Endothelial cell of umbilical vein (primary cell): ENCODE measurements at regions not wholly inside any gene's neighbourhood (a gene's known extent, or its start where the extent isn't known, plus 50 kb on each side); places are given as distances from the start of the nearest gene placed in this dataset.

Experiments used
- EZH2 ChIP-seq: IDR thresholded peaks from 2 replicates; pipeline ENCODE4 v1.6.1; 2012; ENCODE audit warnings: borderline replicate concordance, low read depth, mild to moderate bottlenecking, moderate library complexity, low read length, inconsistent platforms; ENCODE audit not compliant: severe bottlenecking
- GATA2 ChIP-seq: IDR thresholded peaks from 2 replicates; pipeline ENCODE4 v1.7.0; 2011; ENCODE audit warnings: low read depth, mild to moderate bottlenecking, moderate library complexity, mixed read lengths, low read length; ENCODE audit not compliant: insufficient read length, insufficient read depth
- JUN ChIP-seq: IDR thresholded peaks from 2 replicates; pipeline ENCODE4 v1.6.1; 2011; ENCODE audit warnings: borderline replicate concordance, low read depth; ENCODE audit not compliant: insufficient read length, insufficient read depth
- MYC ChIP-seq: IDR thresholded peaks from one replicate; pipeline ENCODE4 v1.6.1; 2011; ENCODE audit warnings: mild to moderate bottlenecking, low read depth, low read length
- POLR2A ChIP-seq: IDR thresholded peaks from 2 replicates; pipeline ENCODE4 v1.6.1; 2012; ENCODE audit warnings: low read depth, mild to moderate bottlenecking, control low read depth, low read length
- POLR2AphosphoS5 ChIP-seq: IDR thresholded peaks from 2 replicates; pipeline ENCODE4 v1.6.1; 2012; ENCODE audit warnings: low read depth, mild to moderate bottlenecking, control low read depth, low read length, moderate library complexity; ENCODE audit not compliant: insufficient read depth
- TF ChIP-seq, protein P1 (sequence below), 2 donors: IDR thresholded peaks; 1 replicate in 1 of 2; 2 replicates in 1 of 2; pipeline ENCODE4 v1.5.1; 2011; ENCODE audit warnings: low read length in 2 of 2, mild to moderate bottlenecking in 2 of 2, moderate library complexity in 2 of 2, control low read depth in 1 of 2, inconsistent platforms in 1 of 2, low read depth in 1 of 2; ENCODE audit not compliant: insufficient read depth in 1 of 2; ENCODE audit errors: extremely low read depth in 1 of 2

DNA sequence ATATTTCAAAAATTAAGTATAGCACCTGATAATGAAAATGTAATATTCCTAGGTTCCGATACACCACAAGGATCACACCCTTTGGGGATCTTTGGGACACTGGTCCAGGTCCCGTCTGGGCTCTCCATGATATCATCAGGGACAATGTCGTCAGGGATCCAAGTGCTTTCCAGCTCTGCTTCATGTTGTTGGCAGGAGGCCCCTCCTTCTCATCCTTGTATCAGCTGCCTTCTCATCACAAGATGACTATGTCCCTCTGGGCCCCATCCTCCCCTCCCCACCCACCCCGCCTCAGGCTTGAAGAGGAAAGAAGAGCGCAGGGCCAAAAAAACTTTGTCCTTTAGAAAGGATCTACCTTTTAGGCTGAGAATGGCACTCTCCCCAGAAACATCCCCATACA is 128.3 kb upstream of the KLF3 start:
- TF ChIP-seq, protein P1, sequence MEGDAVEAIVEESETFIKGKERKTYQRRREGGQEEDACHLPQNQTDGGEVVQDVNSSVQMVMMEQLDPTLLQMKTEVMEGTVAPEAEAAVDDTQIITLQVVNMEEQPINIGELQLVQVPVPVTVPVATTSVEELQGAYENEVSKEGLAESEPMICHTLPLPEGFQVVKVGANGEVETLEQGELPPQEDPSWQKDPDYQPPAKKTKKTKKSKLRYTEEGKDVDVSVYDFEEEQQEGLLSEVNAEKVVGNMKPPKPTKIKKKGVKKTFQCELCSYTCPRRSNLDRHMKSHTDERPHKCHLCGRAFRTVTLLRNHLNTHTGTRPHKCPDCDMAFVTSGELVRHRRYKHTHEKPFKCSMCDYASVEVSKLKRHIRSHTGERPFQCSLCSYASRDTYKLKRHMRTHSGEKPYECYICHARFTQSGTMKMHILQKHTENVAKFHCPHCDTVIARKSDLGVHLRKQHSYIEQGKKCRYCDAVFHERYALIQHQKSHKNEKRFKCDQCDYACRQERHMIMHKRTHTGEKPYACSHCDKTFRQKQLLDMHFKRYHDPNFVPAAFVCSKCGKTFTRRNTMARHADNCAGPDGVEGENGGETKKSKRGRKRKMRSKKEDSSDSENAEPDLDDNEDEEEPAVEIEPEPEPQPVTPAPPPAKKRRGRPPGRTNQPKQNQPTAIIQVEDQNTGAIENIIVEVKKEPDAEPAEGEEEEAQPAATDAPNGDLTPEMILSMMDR (IDR thresholded peaks at IDR 0.05; ENCODE audit: extremely low read depth in 1 of 2, insufficient read depth in 1 of 2, low read depth in 1 of 2, low read length in 2 of 2): no peak
- TF ChIP-seq MYC (no peak), POLR2A (no peak), EZH2 (no peak), POLR2AphosphoS5 (no peak), GATA2 (no peak), JUN (no peak)
